ENCODE measurements at regions not wholly inside any gene's neighbourhood (a gene's known extent, or its start where the extent isn't known, plus 50 kb on each side); places are given as distances from the start of the nearest gene placed in this dataset.

DNA sequence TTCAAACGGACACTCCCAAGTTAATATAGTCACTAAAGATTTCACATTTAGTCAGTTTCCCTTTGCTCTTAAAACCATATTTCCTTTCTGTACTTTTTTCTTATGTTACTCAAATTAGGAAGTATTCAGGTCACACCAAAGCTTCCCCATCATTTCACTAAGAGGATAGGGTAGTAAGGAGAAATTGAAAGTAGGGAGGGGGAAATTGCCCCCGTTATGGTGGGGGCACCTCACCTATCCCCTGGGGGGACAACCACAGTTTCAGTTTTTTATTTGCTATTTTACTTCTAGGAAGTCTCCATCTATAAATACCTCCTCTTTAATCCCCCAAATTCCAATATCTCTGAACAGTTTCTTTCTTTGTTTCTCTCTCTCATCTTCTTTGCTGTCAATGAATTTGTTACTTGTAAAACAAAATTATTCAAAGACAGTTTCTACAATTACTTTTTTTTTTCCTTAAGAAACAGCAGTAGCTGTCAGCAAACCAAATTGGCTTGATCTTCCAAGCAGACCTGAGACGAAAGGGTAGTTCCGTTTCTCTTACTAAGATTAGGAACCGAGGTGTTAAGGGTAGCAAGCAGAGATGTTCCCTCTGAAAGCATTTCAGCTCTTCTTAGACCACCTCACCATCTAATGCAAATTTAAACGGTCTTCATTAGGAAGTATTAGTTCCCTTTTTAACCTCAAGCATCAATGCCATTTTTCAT lies 160.2 kb upstream of the KLF3 start:
- DNase-seq (ENCODE audit: low read depth in 1 of 2, low spot score in 1 of 2): no peak
- H3K27ac ChIP-seq (replicated peaks): no peak overlapping the region
- no peak overlapping the region for H3K4me3 ChIP-seq (replicated peaks; ENCODE audit: insufficient read depth, low read length)
- TF ChIP-seq GABPA (IDR thresholded peaks at IDR 0.05; ENCODE audit: low read depth): no peak
- TF ChIP-seq SPI1 (IDR thresholded peaks at IDR 0.05; ENCODE audit: borderline replicate concordance, low read depth): no peak
- no peak for TF ChIP-seq CTCF (IDR thresholded peaks at IDR 0.05; ENCODE audit: insufficient read depth, low read length)
- no peak for TF ChIP-seq REST (IDR thresholded peaks at IDR 0.05; ENCODE audit: insufficient replicate concordance, low read depth)
- TF ChIP-seq POLR2AphosphoS5 (IDR thresholded peaks at IDR 0.05; ENCODE audit: low read depth): no peak
- no peaks in the 10 kb centered on the region for H3K27me3 ChIP-seq (ENCODE audit: insufficient read depth, poor library complexity, severe bottlenecking)

GRCh38 chr4:38504396-38504715 lies 159.6 kb upstream of the KLF3 start:
- no peaks in the 10 kb centered on the region for H3K27me3 ChIP-seq (ENCODE audit: insufficient read depth, poor library complexity, severe bottlenecking)

More at GRCh38 chr4:38504396-38504715, 159.6 kb upstream of the KLF3 start:
- no peak overlapping the region for H3K27ac ChIP-seq (replicated peaks)
- no peak overlapping the region for H3K4me3 ChIP-seq (replicated peaks; ENCODE audit: insufficient read depth, low read length)
- TF ChIP-seq GABPA (IDR thresholded peaks at IDR 0.05; ENCODE audit: low read depth): no peak
- no peak for TF ChIP-seq CTCF (IDR thresholded peaks at IDR 0.05; ENCODE audit: insufficient read depth, low read length)
- TF ChIP-seq SPI1 (IDR thresholded peaks at IDR 0.05; ENCODE audit: borderline replicate concordance, low read depth): no peak
- TF ChIP-seq REST (IDR thresholded peaks at IDR 0.05; ENCODE audit: insufficient replicate concordance, low read depth): no peak
- TF ChIP-seq POLR2AphosphoS5 (IDR thresholded peaks at IDR 0.05; ENCODE audit: low read depth): no peak
- no peak for DNase-seq (ENCODE audit: low read depth in 1 of 2, low spot score in 1 of 2)

Measured in HL-60 (cell line).